ENCODE measurements at regions not wholly inside any gene's neighbourhood (a gene's known extent, or its start where the extent isn't known, plus 50 kb on each side); places are given as distances from the start of the nearest gene placed in this dataset.

- TF ChIP-seq CHD7 (IDR thresholded peaks at IDR 0.05; ENCODE audit: insufficient replicate concordance, low read length): no peak
- no peak for TF ChIP-seq ZNF274 (IDR thresholded peaks at IDR 0.05; ENCODE audit: borderline replicate concordance, extremely low read depth, low read length)
- no peak for TF ChIP-seq SIRT6 (IDR thresholded peaks at IDR 0.05; ENCODE audit: low read length)
- TF ChIP-seq TBP (IDR thresholded peaks at IDR 0.05; ENCODE audit: low read depth, low read length): no peak
- no peak for TF ChIP-seq JUN (IDR thresholded peaks at IDR 0.05; ENCODE audit: low read depth, low read length)
- no peak for TF ChIP-seq TEAD4 (IDR thresholded peaks at IDR 0.05; ENCODE audit: low read depth, low read length)
- no peak for TF ChIP-seq SIX5 (IDR thresholded peaks at IDR 0.05; ENCODE audit: low read depth, low read length)
- no peak for TF ChIP-seq EGR1 (IDR thresholded peaks at IDR 0.05; ENCODE audit: borderline replicate concordance, low read depth, low read length)
- TF ChIP-seq TAF1 (IDR thresholded peaks at IDR 0.05; ENCODE audit: low read depth, low read length): no peak
- no peak for TF ChIP-seq RNF2 (IDR thresholded peaks at IDR 0.05; ENCODE audit: borderline replicate concordance, low read depth, low read length, missing control alignments, poor library complexity, severe bottlenecking)
- TF ChIP-seq SRF (IDR thresholded peaks at IDR 0.05; ENCODE audit: low read depth, low read length): no peak
- no peak for TF ChIP-seq PHF8 (conservative IDR thresholded peaks at IDR 0.05; ENCODE audit: low read depth, low read length)
- TF ChIP-seq SP1 (IDR thresholded peaks at IDR 0.05; ENCODE audit: low read depth, low read length): no peak
Observed at GRCh38 chr6:144546807-144547206, 261.7 kb downstream of the UTRN start (continued).

All from H1 (cell line).